GM21515 (cell line): ENCODE measurements at regions not wholly inside any gene's neighbourhood (a gene's known extent, or its start where the extent isn't known, plus 50 kb on each side); places are given as distances from the start of the nearest gene placed in this dataset.

Experiments used
- ATAC-seq: cut with Tn5 transposase; IDR thresholded peaks from one replicate; pipeline ENCODE4 v1.9.1; 2021; ENCODE audit not compliant: unreplicated experiment

- ATAC-seq = no peak
Observed at GRCh38 chr21:16974060-16974459, 538.8 kb upstream of the CXADR start.

GRCh38 chr21:16976193-16976592 is 536.6 kb upstream of the CXADR start:
- no peak for ATAC-seq

- no peak for ATAC-seq
Observed at GRCh38 chr21:16978309-16978895, 534.4 kb upstream of the CXADR start.

- no peak for ATAC-seq
Observed at GRCh38 chr21:16979574-16979973, 533.3 kb upstream of the CXADR start.

GRCh38 chr21:16983420-16983819 is 529.4 kb upstream of the CXADR start:
- ATAC-seq = no peak

- ATAC-seq = no peak
Observed at GRCh38 chr21:16992448-16992847, 520.4 kb upstream of the CXADR start.

GRCh38 chr21:16993416-16994038 is 519.3 kb upstream of the CXADR start:
- no peak for ATAC-seq

GRCh38 chr21:17002594-17003257 is 510.1 kb upstream of the CXADR start:
- no peak for ATAC-seq

GRCh38 chr21:17003258-17003615 is 509.6 kb upstream of the CXADR start:
- ATAC-seq = no peak

GRCh38 chr21:17003763-17004373 is 509.0 kb upstream of the CXADR start:
- ATAC-seq = no peak

- no peak for ATAC-seq
Observed at GRCh38 chr21:17032141-17032655, 480.6 kb upstream of the CXADR start.

- ATAC-seq = no peak
Observed at GRCh38 chr21:17044696-17045095, 468.1 kb upstream of the CXADR start.

- ATAC-seq = no peak
Observed at GRCh38 chr21:17045214-17045853, 467.5 kb upstream of the CXADR start.

- no peak for ATAC-seq
Observed at GRCh38 chr21:17048974-17049373, 463.9 kb upstream of the CXADR start.

- ATAC-seq = no peak
Observed at GRCh38 chr21:17050156-17050555, 462.7 kb upstream of the CXADR start.

- no peak for ATAC-seq
Observed at GRCh38 chr21:17050646-17051045, 462.2 kb upstream of the CXADR start.

- ATAC-seq = no peak
Observed at GRCh38 chr21:17051054-17051453, 461.8 kb upstream of the CXADR start.

- ATAC-seq = no peak
Observed at GRCh38 chr21:17053321-17053720, 459.5 kb upstream of the CXADR start.

- ATAC-seq = no peak
Observed at GRCh38 chr21:17059936-17060335, 452.9 kb upstream of the CXADR start.

GRCh38 chr21:17066006-17066405 is 446.8 kb upstream of the CXADR start:
- ATAC-seq = no peak

GRCh38 chr21:17071093-17071492 is 441.8 kb upstream of the CXADR start:
- no peak for ATAC-seq
